A549 (cell line): ENCODE measurements at regions not wholly inside any gene's neighbourhood (a gene's known extent, or its start where the extent isn't known, plus 50 kb on each side); places are given as distances from the start of the nearest gene placed in this dataset.

ENCODE experiments used
- ATAC-seq, 2 experiments: fragments of 200-7000 bp in 1 of 2; fragments of >200 bp in 1 of 2; cut with Nextera tagmentation in 1 of 2; cut with Tn5 transposase in 1 of 2; 3 replicates each; pipeline versions ENCODE4 v1.8.0 to v1.9.1; 2018 to 2020; ENCODE audit warnings: mild to moderate bottlenecking in 1 of 2, moderate library complexity in 1 of 2
- CTCF ChIA-PET: fragments of 300-600 bp; sonication (Branson Sonifier 250); formaldehyde crosslinking; extraction: SDS; loops from one replicate; lab custom pipeline; 2021; ENCODE audit warnings: antibody characterized with exemption, inconsistent platforms; lab: Yijun Ruan, JAX
- POLR2A ChIA-PET: fragments of 350-600 bp; formaldehyde crosslinking; extraction: SDS; loops from one replicate; lab custom pipeline; 2021; ENCODE audit warnings: antibody characterized with exemption, inconsistent platforms; lab: Yijun Ruan, JAX
- DNase-seq, 2 experiments: peaks; one replicate each; pipeline versions ENCODE4 v3.0.0 to v3.0.0-alpha.2; 2011 to 2016; ENCODE audit warnings: low read depth in 1 of 2, low spot score in 1 of 2
- FAIRE-seq: peaks from 2 replicates; lab custom pipeline; 2011; peaks lifted over from hg19 to GRCh38; lab: Jason Lieb, UNC
- H3K27ac ChIP-seq, 2 experiments: fragments of >200 bp; sonication (Bioruptor Twin); formaldehyde crosslinking; 3 replicates each; pipeline ENCODE4 v1.5.1; 2016 to 2017
- H3K4me1 ChIP-seq: fragments of >200 bp; sonication (Bioruptor Twin); formaldehyde crosslinking; 3 replicates; pipeline ENCODE4 v1.6.1; 2016
- H3K4me2 ChIP-seq: fragments of >200 bp; sonication (Bioruptor Twin); formaldehyde crosslinking; 3 replicates; pipeline ENCODE4 v1.6.1; 2016
- H3K4me3 ChIP-seq: fragments of >200 bp; sonication (Bioruptor Twin); formaldehyde crosslinking; 3 replicates; pipeline ENCODE4 v1.5.1; 2016
- H3K9me3 ChIP-seq: fragments of >200 bp; sonication (Bioruptor Twin); formaldehyde crosslinking; 3 replicates; pipeline ENCODE4 v1.6.1; 2016
- ATOH8 ChIP-seq: fragments of 250-450 bp; sonication (Bioruptor Pico); IDR thresholded peaks from 2 replicates; pipeline ENCODE4 v1.5.0; 2020; ENCODE audit warnings: low read depth, mild to moderate bottlenecking, moderate library complexity
- BHLHE40 ChIP-seq: IDR thresholded peaks from 2 replicates; pipeline ENCODE4 v1.6.1; 2012; ENCODE audit warnings: low read depth, low read length, inconsistent platforms
- CBX8 ChIP-seq: fragments of 200-600 bp; sonication (generic); IDR thresholded peaks from 2 replicates; pipeline ENCODE4 v1.6.1; 2016
- CEBPB ChIP-seq, 2 experiments: fragments of >200 bp in 1 of 2; sonication (Bioruptor Twin) in 1 of 2; formaldehyde crosslinking in 1 of 2; IDR thresholded peaks; 2 replicates each; pipeline ENCODE4 v1.6.1; 2012 to 2016
- CHD2 ChIP-seq: fragments of 150-350 bp; IDR thresholded peaks from 2 replicates; pipeline ENCODE4 v1.6.1; 2014; ENCODE audit warnings: low read length; ENCODE audit not compliant: partially characterized antibody
- GATA3 ChIP-seq: IDR thresholded peaks from 2 replicates; pipeline ENCODE4 v1.6.1; 2012; ENCODE audit warnings: borderline replicate concordance
- HDAC2 ChIP-seq: fragments of 200-600 bp; sonication (generic); IDR thresholded peaks from 2 replicates; pipeline ENCODE4 v1.6.1; 2016
- HES2 ChIP-seq: fragments of >200 bp; sonication (Bioruptor Twin); formaldehyde crosslinking; IDR thresholded peaks from 2 replicates; pipeline ENCODE4 v1.6.1; 2016
- HEYL ChIP-seq: fragments of 250-450 bp; sonication (Bioruptor Pico); IDR thresholded peaks from 2 replicates; pipeline ENCODE4 v1.8.0; 2021; ENCODE audit warnings: mild to moderate bottlenecking, moderate library complexity
- JUNB ChIP-seq: fragments of >200 bp; sonication (Bioruptor Twin); formaldehyde crosslinking; IDR thresholded peaks from 2 replicates; pipeline ENCODE4 v1.6.1; 2016
- MAFK ChIP-seq: fragments of 450-650 bp; IDR thresholded peaks from 2 replicates; pipeline ENCODE4 v1.6.1; 2014; ENCODE audit not compliant: partially characterized antibody
- NR3C1 ChIP-seq: fragments of >200 bp; sonication (Bioruptor Twin); formaldehyde crosslinking; IDR thresholded peaks from 3 replicates; pipeline ENCODE4 v1.6.1; 2017
- PHF8 ChIP-seq: fragments of 200-600 bp; sonication (generic); IDR thresholded peaks from 2 replicates; pipeline ENCODE4 v1.6.1; 2016; ENCODE audit warnings: low read depth, mild to moderate bottlenecking, antibody characterized with exemption, moderate library complexity, borderline replicate concordance
- RARB ChIP-seq: fragments of 250-450 bp; sonication (Bioruptor Pico); IDR thresholded peaks from 2 replicates; pipeline ENCODE4 v1.8.0; 2021; ENCODE audit warnings: mild to moderate bottlenecking, moderate library complexity
- RCOR1 ChIP-seq: fragments of 150-350 bp; IDR thresholded peaks from 2 replicates; pipeline ENCODE4 v1.6.1; 2014; ENCODE audit warnings: antibody characterized with exemption, low read length, low read depth
- RFX5 ChIP-seq: fragments of 450-650 bp; IDR thresholded peaks from 2 replicates; pipeline ENCODE4 v1.7.1; 2014; ENCODE audit warnings: antibody characterized with exemption, mild to moderate bottlenecking, moderate library complexity
- RNF2 ChIP-seq: fragments of 200-600 bp; sonication (generic); IDR thresholded peaks from 2 replicates; pipeline ENCODE4 v1.6.1; 2016; ENCODE audit warnings: low read depth, mild to moderate bottlenecking, antibody characterized with exemption, moderate library complexity, borderline replicate concordance
- SMC3 ChIP-seq: fragments of >200 bp; sonication (Bioruptor Twin); formaldehyde crosslinking; IDR thresholded peaks from 3 replicates; pipeline ENCODE4 v1.6.1; 2018; ENCODE audit warnings: inconsistent platforms
- TFCP2L1 ChIP-seq: fragments of 250-450 bp; sonication (Bioruptor Pico); IDR thresholded peaks from 2 replicates; pipeline ENCODE4 v1.5.0; 2021; ENCODE audit warnings: mild to moderate bottlenecking
- TP53 ChIP-seq: fragments of 250-450 bp; sonication (Bioruptor Pico); IDR thresholded peaks from 2 replicates; pipeline ENCODE4 v1.5.0; 2021; ENCODE audit warnings: mild to moderate bottlenecking, moderate library complexity
- ZFP36 ChIP-seq: fragments of 450-650 bp; IDR thresholded peaks from 2 replicates; pipeline ENCODE4 v1.6.1; 2014; ENCODE audit warnings: borderline replicate concordance; ENCODE audit not compliant: partially characterized antibody
- ZSCAN20 ChIP-seq: fragments of 250-450 bp; sonication (Bioruptor Pico); IDR thresholded peaks from 2 replicates; pipeline ENCODE4 v1.8.0; 2022; ENCODE audit warnings: mild to moderate bottlenecking, moderate library complexity
- WGBS: methylation state at CpG from one replicate; pipeline ENCODE4 v1.1.6; 2017; ENCODE audit errors: missing lambda C conversion rate; 5-methylcytosine and 5-hydroxymethylcytosine counted together
- TF ChIP-seq, protein P1 (sequence below): fragments of 200-600 bp; sonication (generic); IDR thresholded peaks from 2 replicates; pipeline ENCODE4 v1.6.1; 2016; ENCODE audit warnings: antibody characterized with exemption, mild to moderate bottlenecking, moderate library complexity
- TF ChIP-seq, protein P2 (sequence below): IDR thresholded peaks from 2 replicates; pipeline ENCODE4 v1.6.1; 2012

- H3K9me3 ChIP-seq, result no peaks in the 10 kb centered on the region
- H3K27ac ChIP-seq, result no peak overlapping the region
- FAIRE-seq (no peak), DNase-seq (no peak), ATAC-seq (no peak)
- H3K4me3 ChIP-seq, result no peak overlapping the region
- 88% methylated on average over 5 of the region's 5 CpGs for WGBS
- no peaks in the 10 kb centered on the region for H3K4me1 ChIP-seq
- TF ChIP-seq, protein P1, sequence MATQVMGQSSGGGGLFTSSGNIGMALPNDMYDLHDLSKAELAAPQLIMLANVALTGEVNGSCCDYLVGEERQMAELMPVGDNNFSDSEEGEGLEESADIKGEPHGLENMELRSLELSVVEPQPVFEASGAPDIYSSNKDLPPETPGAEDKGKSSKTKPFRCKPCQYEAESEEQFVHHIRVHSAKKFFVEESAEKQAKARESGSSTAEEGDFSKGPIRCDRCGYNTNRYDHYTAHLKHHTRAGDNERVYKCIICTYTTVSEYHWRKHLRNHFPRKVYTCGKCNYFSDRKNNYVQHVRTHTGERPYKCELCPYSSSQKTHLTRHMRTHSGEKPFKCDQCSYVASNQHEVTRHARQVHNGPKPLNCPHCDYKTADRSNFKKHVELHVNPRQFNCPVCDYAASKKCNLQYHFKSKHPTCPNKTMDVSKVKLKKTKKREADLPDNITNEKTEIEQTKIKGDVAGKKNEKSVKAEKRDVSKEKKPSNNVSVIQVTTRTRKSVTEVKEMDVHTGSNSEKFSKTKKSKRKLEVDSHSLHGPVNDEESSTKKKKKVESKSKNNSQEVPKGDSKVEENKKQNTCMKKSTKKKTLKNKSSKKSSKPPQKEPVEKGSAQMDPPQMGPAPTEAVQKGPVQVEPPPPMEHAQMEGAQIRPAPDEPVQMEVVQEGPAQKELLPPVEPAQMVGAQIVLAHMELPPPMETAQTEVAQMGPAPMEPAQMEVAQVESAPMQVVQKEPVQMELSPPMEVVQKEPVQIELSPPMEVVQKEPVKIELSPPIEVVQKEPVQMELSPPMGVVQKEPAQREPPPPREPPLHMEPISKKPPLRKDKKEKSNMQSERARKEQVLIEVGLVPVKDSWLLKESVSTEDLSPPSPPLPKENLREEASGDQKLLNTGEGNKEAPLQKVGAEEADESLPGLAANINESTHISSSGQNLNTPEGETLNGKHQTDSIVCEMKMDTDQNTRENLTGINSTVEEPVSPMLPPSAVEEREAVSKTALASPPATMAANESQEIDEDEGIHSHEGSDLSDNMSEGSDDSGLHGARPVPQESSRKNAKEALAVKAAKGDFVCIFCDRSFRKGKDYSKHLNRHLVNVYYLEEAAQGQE, result no peak
- TF ChIP-seq HEYL (CRISPR knock-in tag) (no peak), ZSCAN20 (CRISPR knock-in tag) (no peak), CBX8 (no peak)
- TF ChIP-seq, protein P2, sequence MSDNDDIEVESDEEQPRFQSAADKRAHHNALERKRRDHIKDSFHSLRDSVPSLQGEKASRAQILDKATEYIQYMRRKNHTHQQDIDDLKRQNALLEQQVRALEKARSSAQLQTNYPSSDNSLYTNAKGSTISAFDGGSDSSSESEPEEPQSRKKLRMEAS, result no peak
- no peak overlapping the region for H3K4me2 ChIP-seq
- ChIA-PET POLR2A (no interaction called here), CTCF (interaction anchor here (0.9 kb wide), 1 partner anchor 43 kb away, joined by 3 read pairs; no protein-coding TSS in a partner anchor)
These were observed 56.6 kb upstream of the SCOC start for GRCh38 chr4:140316799-140317198.

DNA sequence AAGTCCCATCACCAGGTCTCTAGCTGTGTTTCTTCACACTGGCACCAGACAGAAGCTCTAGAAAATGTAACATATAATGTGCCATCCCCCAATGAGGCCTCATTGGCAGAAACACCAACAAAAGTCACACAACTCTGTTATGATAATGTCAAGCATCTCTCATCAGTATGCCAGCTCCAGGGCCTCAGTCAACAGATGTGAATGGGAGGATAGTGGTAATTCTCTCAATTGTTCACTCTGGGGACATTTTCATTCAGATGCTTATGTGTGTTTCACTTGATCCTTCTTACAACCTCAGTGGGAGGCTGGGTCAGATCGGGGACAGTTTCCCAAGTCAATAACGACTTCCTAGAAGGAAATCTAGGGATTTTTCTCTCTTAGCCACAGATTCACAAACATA, 57.5 kb upstream of the SCOC start:
- WGBS, result 72% methylated on average over 2 of the region's 2 CpGs
- ATAC-seq, result no peak
- Histone ChIP-seq H3K4me2 (no peak overlapping the region), H3K27ac (no peak overlapping the region), H3K9me3 (no peaks in the 10 kb centered on the region), H3K4me1 (no peaks in the 10 kb centered on the region)
- TF ChIP-seq TFCP2L1 (CRISPR knock-in tag) (no peak), CHD2 (no peak), HDAC2 (no peak), CEBPB (IDR thresholded peaks at IDR 0.05) (no peak), GATA3 (no peak), ATOH8 (CRISPR knock-in tag) (no peak), RNF2 (no peak), JUNB (no peak), HES2 (no peak), BHLHE40 (no peak), ZFP36 (no peak), MAFK (no peak)
- TF ChIP-seq, all 56 proteins: peak for 0
- FAIRE-seq (no peak), DNase-seq (no peak)
- ChIA-PET POLR2A (no interaction called here), CTCF (no interaction called here)
- H3K4me3 ChIP-seq, result no peak overlapping the region

DNA sequence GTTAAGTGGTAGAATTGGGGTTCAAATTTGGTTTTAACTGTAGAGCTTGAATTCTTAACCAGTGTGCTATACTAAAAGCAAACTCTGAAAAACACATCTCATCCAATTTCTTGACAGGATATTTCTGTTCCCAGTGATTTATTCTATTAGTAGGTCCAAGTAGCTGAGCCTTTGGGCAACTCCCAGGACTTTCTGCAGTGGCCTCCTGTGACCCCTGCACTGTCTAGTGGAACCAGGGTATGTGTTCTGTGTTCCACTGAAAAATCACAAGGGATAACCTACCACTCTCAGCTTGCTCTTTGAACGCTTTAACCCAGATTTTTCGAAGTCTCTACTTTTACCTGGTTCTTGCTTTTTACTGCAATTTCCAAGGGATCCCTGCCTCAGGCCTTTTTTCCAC, 58.0 kb upstream of the SCOC start:
- FAIRE-seq (no peak), DNase-seq (no peak), ATAC-seq (no peak)
- TF ChIP-seq JUNB (no peak), RARB (CRISPR knock-in tag) (no peak), HDAC2 (no peak), NR3C1 (no peak), TP53 (no peak), RFX5 (no peak), RCOR1 (no peak), PHF8 (no peak), SMC3 (no peak), RNF2 (no peak), ZFP36 (no peak)
- CTCF ChIA-PET, result no interaction called here
- WGBS, result 93% methylated on average over 2 of the region's 2 CpGs
- POLR2A ChIA-PET, result no interaction called here
- Histone ChIP-seq H3K4me1 (no peaks in the 10 kb centered on the region), H3K4me2 (no peak overlapping the region), H3K4me3 (no peak overlapping the region), H3K27ac (no peak overlapping the region), H3K9me3 (no peaks in the 10 kb centered on the region)
